DND-41 (cell line): ENCODE measurements at regions not wholly inside any gene's neighbourhood (a gene's known extent, or its start where the extent isn't known, plus 50 kb on each side); places are given as distances from the start of the nearest gene placed in this dataset.

Experiments used
- ATAC-seq: fragments of 200-7000 bp; cut with Tn5 transposase; 3 replicates; pipeline ENCODE4 v1.9.1; 2021; ENCODE audit warnings: low read depth; ENCODE audit not compliant: insufficient read depth
- DNase-seq: peaks from one replicate; pipeline ENCODE4 v3.0.0-alpha.2; 2020
- H2AFZ ChIP-seq: 2 replicates; pipeline ENCODE4 v1.6.0; 2012; ENCODE audit warnings: low read depth, low read length
- H3K27ac ChIP-seq: 2 replicates; pipeline ENCODE4 v1.5.1; 2012; ENCODE audit warnings: low read length, inconsistent platforms
- H3K27me3 ChIP-seq: fragments of 200-600 bp; sonication (generic); 2 replicates; pipeline ENCODE4 v1.6.0; 2012; ENCODE audit warnings: low read length, mild to moderate bottlenecking, inconsistent platforms; ENCODE audit not compliant: insufficient read depth, poor library complexity
- H3K36me3 ChIP-seq: 2 replicates; pipeline ENCODE4 v1.5.1; 2012; ENCODE audit warnings: low read length, inconsistent platforms; ENCODE audit not compliant: insufficient read depth
- H3K4me1 ChIP-seq: 2 replicates; pipeline ENCODE4 v1.5.1; 2012; ENCODE audit warnings: mild to moderate bottlenecking, low read length; ENCODE audit not compliant: insufficient read depth
- H3K4me2 ChIP-seq: 2 replicates; pipeline ENCODE4 v1.6.0; 2012; ENCODE audit warnings: mild to moderate bottlenecking, moderate library complexity, low read length, inconsistent platforms; ENCODE audit not compliant: insufficient read depth
- H3K4me3 ChIP-seq, 2 experiments: fragments of 200-600 bp in 1 of 2; shearing (Covaris generic) in 1 of 2; 2 replicates each; pipeline ENCODE4 v1.5.1; 2012 to 2016; ENCODE audit warnings: inconsistent platforms in 2 of 2, low read length in 2 of 2, mild to moderate bottlenecking in 2 of 2, low read depth in 1 of 2, moderate library complexity in 1 of 2
- H3K79me2 ChIP-seq: 2 replicates; pipeline ENCODE4 v1.6.0; 2012; ENCODE audit warnings: low read length, inconsistent platforms; ENCODE audit not compliant: insufficient read depth
- H3K9ac ChIP-seq: 2 replicates; pipeline ENCODE4 v1.6.0; 2012; ENCODE audit warnings: low read depth, mild to moderate bottlenecking, inconsistent platforms, low read length, moderate library complexity
- H3K9me3 ChIP-seq: 2 replicates; pipeline ENCODE4 v1.5.1; 2012; ENCODE audit warnings: low read length, moderate library complexity, mild to moderate bottlenecking, inconsistent platforms; ENCODE audit not compliant: insufficient read depth, severe bottlenecking
- H4K20me1 ChIP-seq: 2 replicates; pipeline ENCODE4 v1.6.0; 2012; ENCODE audit warnings: low read length; ENCODE audit not compliant: insufficient read depth
- EZH2 ChIP-seq: IDR thresholded peaks from 3 replicates; pipeline ENCODE4 v1.6.1; 2012; ENCODE audit warnings: borderline replicate concordance, low read depth, mild to moderate bottlenecking, moderate library complexity, low read length, inconsistent platforms; ENCODE audit not compliant: severe bottlenecking
- TF ChIP-seq, protein P1 (sequence below): IDR thresholded peaks from 2 replicates; pipeline ENCODE4 v1.5.1; 2012; ENCODE audit warnings: borderline replicate concordance, low read length, moderate library complexity, mild to moderate bottlenecking; ENCODE audit not compliant: poor library complexity, severe bottlenecking; ENCODE audit errors: extremely low read depth

DNA sequence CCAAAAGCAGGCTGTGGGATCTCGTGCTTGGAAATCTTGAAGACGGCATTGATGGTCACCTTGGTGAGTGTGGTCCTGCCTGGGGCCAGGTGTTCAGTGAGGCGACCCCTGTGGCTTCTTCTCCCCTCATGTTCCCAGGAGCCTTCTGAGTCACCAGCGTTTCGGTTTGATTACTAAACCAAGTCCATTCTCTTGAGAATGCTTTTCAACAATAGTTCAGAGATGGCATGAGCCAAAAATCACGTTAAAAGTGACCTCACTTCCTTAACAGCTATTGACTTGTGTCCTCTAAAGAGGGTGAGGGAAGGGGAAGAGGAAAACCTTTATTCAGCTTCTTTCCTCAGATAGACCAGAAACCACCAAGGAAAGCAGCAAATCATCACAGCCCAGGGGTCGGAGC, 315.2 kb downstream of the GATA3 start:
- ATAC-seq (no peak), DNase-seq (no peak)
- Histone ChIP-seq H3K9ac (no peak overlapping the region), H3K27ac (no peak overlapping the region), H3K4me2 (no peak overlapping the region), H3K4me1 (peaks cover 25% of the 10 kb centered on the region), H3K9me3 (no peaks in the 10 kb centered on the region), H2AFZ (no peak overlapping the region), H3K4me3 (no peak overlapping the region), H4K20me1 (no peaks in the 10 kb centered on the region), H3K36me3 (no peaks in the 10 kb centered on the region), H3K27me3 (no peaks in the 10 kb centered on the region), H3K79me2 (no peaks in the 10 kb centered on the region)
- TF ChIP-seq, protein P1, sequence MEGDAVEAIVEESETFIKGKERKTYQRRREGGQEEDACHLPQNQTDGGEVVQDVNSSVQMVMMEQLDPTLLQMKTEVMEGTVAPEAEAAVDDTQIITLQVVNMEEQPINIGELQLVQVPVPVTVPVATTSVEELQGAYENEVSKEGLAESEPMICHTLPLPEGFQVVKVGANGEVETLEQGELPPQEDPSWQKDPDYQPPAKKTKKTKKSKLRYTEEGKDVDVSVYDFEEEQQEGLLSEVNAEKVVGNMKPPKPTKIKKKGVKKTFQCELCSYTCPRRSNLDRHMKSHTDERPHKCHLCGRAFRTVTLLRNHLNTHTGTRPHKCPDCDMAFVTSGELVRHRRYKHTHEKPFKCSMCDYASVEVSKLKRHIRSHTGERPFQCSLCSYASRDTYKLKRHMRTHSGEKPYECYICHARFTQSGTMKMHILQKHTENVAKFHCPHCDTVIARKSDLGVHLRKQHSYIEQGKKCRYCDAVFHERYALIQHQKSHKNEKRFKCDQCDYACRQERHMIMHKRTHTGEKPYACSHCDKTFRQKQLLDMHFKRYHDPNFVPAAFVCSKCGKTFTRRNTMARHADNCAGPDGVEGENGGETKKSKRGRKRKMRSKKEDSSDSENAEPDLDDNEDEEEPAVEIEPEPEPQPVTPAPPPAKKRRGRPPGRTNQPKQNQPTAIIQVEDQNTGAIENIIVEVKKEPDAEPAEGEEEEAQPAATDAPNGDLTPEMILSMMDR = no peak
- no peak for TF ChIP-seq EZH2

DNA sequence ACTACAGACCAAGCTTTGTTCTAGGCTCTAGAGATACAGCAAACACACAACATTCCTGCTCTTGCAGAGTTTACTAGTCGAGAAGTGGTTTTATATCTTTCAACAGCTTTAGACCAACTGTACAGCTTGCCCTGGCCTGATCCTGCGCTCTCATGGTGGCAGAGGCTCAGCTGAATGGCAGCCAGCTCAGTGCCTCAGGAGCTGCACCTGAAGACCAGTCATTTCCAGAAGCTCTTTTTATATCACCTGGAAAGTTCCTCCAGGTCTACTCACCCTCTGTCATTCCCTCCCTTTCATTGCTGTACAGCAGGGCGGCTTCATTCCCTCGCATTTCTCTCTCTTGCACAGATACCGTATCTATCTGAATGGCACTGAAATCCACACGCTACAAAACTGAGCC, 319.8 kb downstream of the GATA3 start:
- H3K4me1 ChIP-seq = peaks cover 3% of the 10 kb centered on the region
- H3K27me3 ChIP-seq = no peaks in the 10 kb centered on the region
- no peaks in the 10 kb centered on the region for H3K36me3 ChIP-seq
- TF ChIP-seq, protein P1 = no peak
- no peak for TF ChIP-seq EZH2
- no peak overlapping the region for H3K27ac ChIP-seq
- no peak for ATAC-seq
- no peak overlapping the region for H3K4me3 ChIP-seq
- no peak overlapping the region for H3K4me2 ChIP-seq
- no peaks in the 10 kb centered on the region for H3K79me2 ChIP-seq
- no peaks in the 10 kb centered on the region for H3K9me3 ChIP-seq
- H4K20me1 ChIP-seq = no peaks in the 10 kb centered on the region
- no peak overlapping the region for H3K9ac ChIP-seq
- DNase-seq = no peak
- H2AFZ ChIP-seq = no peak overlapping the region

DNA sequence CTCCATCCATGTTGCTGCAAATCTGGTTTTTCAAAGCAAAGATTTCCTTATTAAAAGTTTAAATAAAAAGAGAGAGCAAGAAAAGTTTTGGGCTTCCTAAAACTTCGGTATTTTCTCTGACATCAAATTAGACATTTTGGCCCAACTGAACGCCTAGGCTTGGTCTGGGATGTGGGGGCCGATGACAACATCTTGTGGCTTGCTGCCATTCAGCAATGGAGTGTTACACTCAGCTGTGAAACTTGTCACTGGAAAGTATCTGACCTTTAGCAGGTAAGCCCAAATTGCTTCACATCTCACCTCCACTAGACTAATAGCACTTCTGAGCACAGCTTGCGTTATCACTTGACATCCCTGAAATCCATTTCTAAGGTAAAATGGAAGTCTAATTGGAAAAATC, 320.6 kb downstream of the GATA3 start:
- H4K20me1 ChIP-seq = no peaks in the 10 kb centered on the region
- no peak for DNase-seq
- TF ChIP-seq, protein P1 = no peak
- no peak for TF ChIP-seq EZH2
- H3K27ac ChIP-seq = no peak overlapping the region
- no peak overlapping the region for H3K9ac ChIP-seq
- no peaks in the 10 kb centered on the region for H3K79me2 ChIP-seq
- H3K4me2 ChIP-seq = no peak overlapping the region
- no peak for ATAC-seq
- no peaks in the 10 kb centered on the region for H3K27me3 ChIP-seq
- no peaks in the 10 kb centered on the region for H3K36me3 ChIP-seq
- H3K4me3 ChIP-seq = no peak overlapping the region
- peaks cover 5% of the 10 kb centered on the region for H3K4me1 ChIP-seq
- no peak overlapping the region for H2AFZ ChIP-seq
- no peaks in the 10 kb centered on the region for H3K9me3 ChIP-seq
